OCI-LY3 (cell line): ENCODE measurements at regions not wholly inside any gene's neighbourhood (a gene's known extent, or its start where the extent isn't known, plus 50 kb on each side); places are given as distances from the start of the nearest gene placed in this dataset.

Source experiments
- CTCF ChIP-seq: fragments of 200-600, 300-600 bp; sonication (generic); IDR thresholded peaks from 2 replicates; pipeline ENCODE4 v1.5.1; 2014; ENCODE audit warnings: antibody characterized with exemption, low read length, low read depth
- EZH2phosphoT487 ChIP-seq: fragments of 200-600 bp; shearing (Covaris generic); IDR thresholded peaks from 2 replicates; pipeline ENCODE4 v1.6.1; 2018; ENCODE audit warnings: antibody characterized with exemption, mixed run types, low read depth

- TF ChIP-seq EZH2phosphoT487 (no peak), CTCF (no peak)
These were observed 92.9 kb upstream of the DUSP5 start for GRCh38 chr10:110404825-110405224.
